ENCODE measurements at regions not wholly inside any gene's neighbourhood (a gene's known extent, or its start where the extent isn't known, plus 50 kb on each side); places are given as distances from the start of the nearest gene placed in this dataset.

GRCh38 chr13:47250146-47250545, 353.3 kb upstream of the HTR2A start:
- no peak overlapping the region for H3K4me3 ChIP-seq (ENCODE audit: low read depth, low read length)
- no peaks in the 10 kb centered on the region for H3K36me3 ChIP-seq (ENCODE audit: control insufficient read depth, insufficient read depth, low read length)
- TF ChIP-seq CTCF (IDR thresholded peaks at IDR 0.05; ENCODE audit: insufficient read depth, low read length, poor library complexity, severe bottlenecking) = no peak
- no peak for DNase-seq (ENCODE audit: low read depth)
- no peaks in the 10 kb centered on the region for H3K27me3 ChIP-seq (ENCODE audit: control insufficient read depth, insufficient read depth, low read length)

- no peak overlapping the region for H3K4me3 ChIP-seq (ENCODE audit: low read depth, low read length)
- TF ChIP-seq CTCF (IDR thresholded peaks at IDR 0.05; ENCODE audit: insufficient read depth, low read length, poor library complexity, severe bottlenecking) = no peak
- no peaks in the 10 kb centered on the region for H3K36me3 ChIP-seq (ENCODE audit: control insufficient read depth, insufficient read depth, low read length)
- H3K27me3 ChIP-seq (ENCODE audit: control insufficient read depth, insufficient read depth, low read length) = no peaks in the 10 kb centered on the region
- no peak for DNase-seq (ENCODE audit: low read depth)
These were observed 352.4 kb upstream of the HTR2A start for GRCh38 chr13:47249266-47249665.

GRCh38 chr13:47241446-47241845, 344.6 kb upstream of the HTR2A start:
- DNase-seq (ENCODE audit: low read depth) = no peak
- H3K4me3 ChIP-seq (ENCODE audit: low read depth, low read length) = no peak overlapping the region
- H3K36me3 ChIP-seq (ENCODE audit: control insufficient read depth, insufficient read depth, low read length) = no peaks in the 10 kb centered on the region
- TF ChIP-seq CTCF (IDR thresholded peaks at IDR 0.05; ENCODE audit: insufficient read depth, low read length, poor library complexity, severe bottlenecking) = no peak
- H3K27me3 ChIP-seq (ENCODE audit: control insufficient read depth, insufficient read depth, low read length) = no peaks in the 10 kb centered on the region

GRCh38 chr13:47239025-47239424, 342.2 kb upstream of the HTR2A start:
- DNase-seq (ENCODE audit: low read depth) = no peak

GRCh38 chr13:47237571-47237970, 340.7 kb upstream of the HTR2A start:
- no peak for TF ChIP-seq CTCF (IDR thresholded peaks at IDR 0.05; ENCODE audit: insufficient read depth, low read length, poor library complexity, severe bottlenecking)
- no peak for DNase-seq (ENCODE audit: low read depth)
- Histone ChIP-seq H3K27me3 (ENCODE audit: control insufficient read depth, insufficient read depth, low read length) (no peaks in the 10 kb centered on the region), H3K36me3 (ENCODE audit: control insufficient read depth, insufficient read depth, low read length) (no peaks in the 10 kb centered on the region), H3K4me3 (ENCODE audit: low read depth, low read length) (no peak overlapping the region)

More at GRCh38 chr13:47239025-47239424, 342.2 kb upstream of the HTR2A start:
- Histone ChIP-seq H3K36me3 (ENCODE audit: control insufficient read depth, insufficient read depth, low read length) (no peaks in the 10 kb centered on the region), H3K27me3 (ENCODE audit: control insufficient read depth, insufficient read depth, low read length) (no peaks in the 10 kb centered on the region), H3K4me3 (ENCODE audit: low read depth, low read length) (no peak overlapping the region)
- no peak for TF ChIP-seq CTCF (IDR thresholded peaks at IDR 0.05; ENCODE audit: insufficient read depth, low read length, poor library complexity, severe bottlenecking)

- no peaks in the 10 kb centered on the region for H3K36me3 ChIP-seq (ENCODE audit: control insufficient read depth, insufficient read depth, low read length)
- no peak for DNase-seq (ENCODE audit: low read depth)
- no peak for TF ChIP-seq CTCF (IDR thresholded peaks at IDR 0.05; ENCODE audit: insufficient read depth, low read length, poor library complexity, severe bottlenecking)
- no peak overlapping the region for H3K4me3 ChIP-seq (ENCODE audit: low read depth, low read length)
- no peaks in the 10 kb centered on the region for H3K27me3 ChIP-seq (ENCODE audit: control insufficient read depth, insufficient read depth, low read length)
These were observed 336.9 kb upstream of the HTR2A start for GRCh38 chr13:47233734-47234133.

Data from kidney epithelial cell (primary cell).